H1 (cell line): ENCODE measurements at regions not wholly inside any gene's neighbourhood (a gene's known extent, or its start where the extent isn't known, plus 50 kb on each side); places are given as distances from the start of the nearest gene placed in this dataset.

Experiments used
- CTCF ChIA-PET: fragments of 300-600 bp; sonication (Branson Sonifier 250); formaldehyde crosslinking; loops from one replicate; lab custom pipeline; 2021; ENCODE audit not compliant: partially characterized antibody; lab: Charles Lee
- POLR2A ChIA-PET: fragments of 300-600 bp; sonication (Branson Sonifier 250); formaldehyde crosslinking; loops from one replicate; lab custom pipeline; 2021; ENCODE audit warnings: inconsistent platforms; ENCODE audit not compliant: partially characterized antibody; lab: Charles Lee
- DNase-seq, 2 experiments: peaks; one replicate each; pipeline versions ENCODE4 v3.0.0 to v3.0.0-alpha.2; 2010 to 2022; ENCODE audit warnings: low spot score in 2 of 2, low read depth in 1 of 2, mixed read lengths in 1 of 2
- FAIRE-seq: peaks from 2 replicates; lab custom pipeline; 2011; peaks lifted over from hg19 to GRCh38; lab: Jason Lieb, UNC
- H2AFZ ChIP-seq: 2 replicates; pipeline ENCODE4 v1.8.1; 2012; ENCODE audit warnings: low read length, inconsistent platforms
- H2AK5ac ChIP-seq: 2 replicates; pipeline ENCODE4 v1.6.1; 2013; ENCODE audit warnings: low read depth, low read length
- H2BK120ac ChIP-seq: replicated peaks from 2 replicates; pipeline ENCODE3; 2013; ENCODE audit warnings: low read depth, low read length, inconsistent platforms
- H2BK12ac ChIP-seq: 2 replicates; pipeline ENCODE4 v1.6.1; 2013; ENCODE audit warnings: low read depth, low read length
- H2BK15ac ChIP-seq: 2 replicates; pipeline ENCODE4 v1.6.1; 2013; ENCODE audit warnings: low read length
- H2BK20ac ChIP-seq: 2 replicates; pipeline ENCODE4 v1.6.1; 2013; ENCODE audit warnings: low read length
- H2BK5ac ChIP-seq: 2 replicates; pipeline ENCODE4 v1.6.1; 2013; ENCODE audit warnings: low read depth, low read length
- H3K14ac ChIP-seq: 2 replicates; pipeline ENCODE4 v1.6.1; 2013; ENCODE audit warnings: inconsistent platforms; ENCODE audit not compliant: insufficient read length
- H3K18ac ChIP-seq: 2 replicates; pipeline ENCODE4 v1.6.1; 2013; ENCODE audit warnings: low read length; ENCODE audit errors: extremely low read depth
- H3K23ac ChIP-seq: 2 replicates; pipeline ENCODE4 v1.6.1; 2013; ENCODE audit warnings: inconsistent platforms; ENCODE audit not compliant: insufficient read length
- H3K23me2 ChIP-seq: 2 replicates; pipeline ENCODE4 v1.6.1; 2013; ENCODE audit warnings: low read depth, low read length
- H3K27ac ChIP-seq: 2 replicates; pipeline ENCODE4 v1.6.1; 2011; ENCODE audit warnings: low read depth, low read length, inconsistent platforms
- H3K27me3 ChIP-seq, 4 experiments: replicated peaks in 1 of 4; 1 replicate in 1 of 4; 2 replicates in 3 of 4; pipeline versions ENCODE4 v1.6.1 to v1.8.1; 2011 to 2013; ENCODE audit warnings: low read length in 3 of 4, mild to moderate bottlenecking in 3 of 4, inconsistent platforms in 2 of 4, mixed read lengths in 2 of 4, moderate library complexity in 1 of 4; ENCODE audit not compliant: control insufficient read depth in 3 of 4, insufficient read depth in 3 of 4; ENCODE audit errors: extremely low read depth in 1 of 4
- H3K36me3 ChIP-seq, 4 experiments: 2 replicates each; pipeline versions ENCODE4 v1.6.1 to v1.8.1; 2011 to 2013; ENCODE audit warnings: mild to moderate bottlenecking in 4 of 4, low read length in 3 of 4, moderate library complexity in 2 of 4, control low read depth in 1 of 4, inconsistent platforms in 1 of 4; ENCODE audit not compliant: insufficient read depth in 4 of 4, control insufficient read depth in 2 of 4
- H3K4ac ChIP-seq: replicated peaks from 2 replicates; pipeline ENCODE3; 2013; ENCODE audit warnings: low read length, low read depth, mixed read lengths, inconsistent platforms; ENCODE audit not compliant: insufficient read length
- H3K4me1 ChIP-seq, 4 experiments: replicated peaks in 1 of 4; 1 replicate in 1 of 4; 2 replicates in 3 of 4; pipeline versions ENCODE4 v1.6.1 to v1.8.1; 2011 to 2013; ENCODE audit warnings: low read length in 3 of 4, inconsistent platforms in 2 of 4, mixed read lengths in 1 of 4; ENCODE audit not compliant: insufficient read depth in 4 of 4, control insufficient read depth in 3 of 4
- H3K4me2 ChIP-seq, 2 experiments: 2 replicates each; pipeline versions ENCODE4 v1.6.1 to v1.8.1; 2011 to 2013; ENCODE audit warnings: low read depth in 2 of 2, low read length in 2 of 2, control low read depth in 1 of 2, inconsistent platforms in 1 of 2, mild to moderate bottlenecking in 1 of 2; ENCODE audit not compliant: insufficient read depth in 1 of 2
- H3K4me3 ChIP-seq, 4 experiments: fragments of 200-600, 300-600 bp in 1 of 4; sonication (generic), shearing (Covaris generic), sonication (Bioruptor Twin) in 1 of 4; 2 replicates each; pipeline versions ENCODE4 v1.5.1 to v1.8.1; 2011 to 2016; ENCODE audit warnings: low read length in 4 of 4, low read depth in 3 of 4, control low read depth in 2 of 4, inconsistent platforms in 2 of 4, mild to moderate bottlenecking in 2 of 4, mixed read lengths in 1 of 4, moderate library complexity in 1 of 4; ENCODE audit not compliant: insufficient read depth in 2 of 4; ENCODE audit errors: extremely low read depth in 1 of 4
- H3K56ac ChIP-seq: replicated peaks from 2 replicates; pipeline ENCODE3; 2013; ENCODE audit warnings: low read depth, mild to moderate bottlenecking, mixed read lengths, low read length, inconsistent platforms; ENCODE audit not compliant: insufficient read length
- H3K79me1 ChIP-seq: 2 replicates; pipeline ENCODE4 v1.6.1; 2013; ENCODE audit warnings: low read depth, low read length, control low read depth
- H3K79me2 ChIP-seq, 2 experiments: 2 replicates each; pipeline versions ENCODE4 v1.6.1 to v1.8.1; 2012 to 2013; ENCODE audit warnings: low read length in 2 of 2, mild to moderate bottlenecking in 2 of 2, inconsistent platforms in 1 of 2; ENCODE audit not compliant: insufficient read depth in 2 of 2, control insufficient read depth in 1 of 2
- H3K9ac ChIP-seq, 4 experiments: replicated peaks in 1 of 4; 1 replicate in 1 of 4; 2 replicates in 3 of 4; pipeline versions ENCODE4 v1.6.1 to v1.8.1; 2011 to 2013; ENCODE audit warnings: low read depth in 3 of 4, low read length in 3 of 4, control low read depth in 2 of 4, mild to moderate bottlenecking in 2 of 4, moderate library complexity in 2 of 4, inconsistent platforms in 1 of 4; ENCODE audit errors: extremely low read depth in 1 of 4
- H3K9me3 ChIP-seq, 2 experiments: 2 replicates each; pipeline versions ENCODE4 v1.6.1 to v1.8.1; 2012 to 2013; ENCODE audit warnings: mild to moderate bottlenecking in 2 of 2, moderate library complexity in 2 of 2, control low read depth in 1 of 2, inconsistent platforms in 1 of 2, low read depth in 1 of 2, low read length in 1 of 2, mixed read lengths in 1 of 2; ENCODE audit not compliant: insufficient read depth in 2 of 2
- H4K20me1 ChIP-seq, 2 experiments: replicated peaks in 1 of 2; 2 replicates each; pipeline versions ENCODE3 to v1.8.1; 2011 to 2013; ENCODE audit warnings: inconsistent platforms in 2 of 2, low read length in 2 of 2, mild to moderate bottlenecking in 1 of 2; ENCODE audit not compliant: insufficient read depth in 2 of 2, control insufficient read depth in 1 of 2
- H4K5ac ChIP-seq: 2 replicates; pipeline ENCODE4 v1.6.1; 2013; ENCODE audit warnings: low read length, low read depth, mixed read lengths, inconsistent platforms; ENCODE audit not compliant: insufficient read length
- H4K8ac ChIP-seq: 2 replicates; pipeline ENCODE4 v1.8.0; 2013; ENCODE audit warnings: mild to moderate bottlenecking, moderate library complexity, low read length, inconsistent platforms; ENCODE audit not compliant: insufficient read depth; ENCODE audit errors: extremely low read depth
- H4K91ac ChIP-seq: replicated peaks from 2 replicates; pipeline ENCODE3; 2013; ENCODE audit warnings: low read length, mixed read lengths, inconsistent platforms; ENCODE audit not compliant: insufficient read length
- JUN ChIP-seq: IDR thresholded peaks from 2 replicates; pipeline ENCODE4 v1.6.1; 2011; ENCODE audit warnings: low read depth, mild to moderate bottlenecking, improper control_type of control experiment, low read length
- WGBS, 2 experiments: shearing (Covaris generic) in 1 of 2; methylation state at CpG; one replicate each; pipeline versions ENCODE4 v1.1.6 to v1.1.7; 2013 to 2015; ENCODE audit warnings: low lambda C conversion rate in 2 of 2, mixed read lengths in 2 of 2, inconsistent platforms in 1 of 2, low coverage in 1 of 2, missing lambda C conversion rate in 1 of 2; ENCODE audit not compliant: insufficient replicate concordance in 2 of 2, insufficient coverage in 1 of 2, insufficient read length in 1 of 2; ENCODE audit errors: extremely low coverage in 1 of 2, missing lambda C conversion rate in 1 of 2; 5-methylcytosine and 5-hydroxymethylcytosine counted together
- TF ChIP-seq, protein P1 (sequence below): IDR thresholded peaks from 2 replicates; pipeline ENCODE4 v1.6.1; 2011; ENCODE audit warnings: low read depth, mild to moderate bottlenecking, low read length; ENCODE audit not compliant: insufficient read depth

DNA sequence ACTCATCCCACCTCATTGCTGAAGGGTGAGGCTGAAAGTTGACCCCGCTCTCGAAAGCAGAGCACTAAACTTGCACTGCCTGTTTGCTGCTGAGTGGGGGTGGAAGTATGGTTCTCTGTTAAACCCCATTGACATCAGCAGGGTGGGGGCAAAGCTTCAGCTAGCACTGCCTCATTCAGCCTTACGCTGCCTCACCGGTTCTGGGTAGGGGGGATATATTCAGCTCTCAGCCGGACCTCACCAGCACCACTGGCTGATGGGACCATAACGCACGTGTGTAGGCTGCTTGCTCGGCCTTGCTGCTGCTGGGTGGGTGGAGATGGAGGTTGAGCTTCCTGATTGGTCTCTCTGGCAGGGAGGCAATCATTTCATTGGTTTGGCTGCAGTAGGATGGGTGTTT is 265.7 kb upstream of the RTL1 start:
- Histone ChIP-seq H3K9me3 (peaks cover 16 to 17% of the 10 kb centered on the region in 2 experiments; a peak in 2 of 4 replicates), H2BK5ac (no peak overlapping the region), H3K4ac (no peak overlapping the region), H2AK5ac (no peak overlapping the region), H3K79me1 (no peaks in the 10 kb centered on the region), H3K36me3 (no peaks in the 10 kb centered on the region), H3K4me3 (no peak overlapping the region), H2AFZ (no peak overlapping the region), H3K14ac (no peak overlapping the region), H3K18ac (no peak overlapping the region), H3K56ac (no peak overlapping the region), H3K4me2 (no peak overlapping the region), H2BK20ac (no peak overlapping the region), H3K4me1 (no peaks in the 10 kb centered on the region), H4K5ac (no peak overlapping the region), H4K8ac (no peak overlapping the region), H2BK15ac (no peak overlapping the region), H3K9ac (no peak overlapping the region), H3K23me2 (no peaks in the 10 kb centered on the region), H4K20me1 (no peaks in the 10 kb centered on the region), H3K27ac (no peak overlapping the region), H2BK12ac (no peak overlapping the region), H4K91ac (no peak overlapping the region), H2BK120ac (no peak overlapping the region), H3K79me2 (no peaks in the 10 kb centered on the region), H3K23ac (no peak overlapping the region), H3K27me3 (no peaks in the 10 kb centered on the region)
- FAIRE-seq = no peak
- 78% methylated on average over 8 of the region's 8 CpGs; no CpG with 5 or more reads in 1 of the 2 experiments for WGBS, 2 experiments
- ChIA-PET POLR2A (no interaction called here), CTCF (interaction anchor here (0.8 to 1.7 kb wide), 3 partner anchors 14 to 190 kb away, joined by 3 to 5 read pairs (median 4); no protein-coding TSS in a partner anchor)
- TF ChIP-seq JUN = no peak
- TF ChIP-seq, protein P1, sequence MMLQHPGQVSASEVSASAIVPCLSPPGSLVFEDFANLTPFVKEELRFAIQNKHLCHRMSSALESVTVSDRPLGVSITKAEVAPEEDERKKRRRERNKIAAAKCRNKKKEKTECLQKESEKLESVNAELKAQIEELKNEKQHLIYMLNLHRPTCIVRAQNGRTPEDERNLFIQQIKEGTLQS = no peak
- no peak for DNase-seq
